HEK293 (cell line): ENCODE measurements at regions not wholly inside any gene's neighbourhood (a gene's known extent, or its start where the extent isn't known, plus 50 kb on each side); places are given as distances from the start of the nearest gene placed in this dataset.

ENCODE experiments used
- CTCF ChIA-PET: fragments of 350-600 bp; formaldehyde crosslinking; extraction: SDS; loops from one replicate; lab custom pipeline; 2021; ENCODE audit warnings: antibody characterized with exemption; lab: Yijun Ruan, JAX
- POLR2A ChIA-PET: fragments of 300-600 bp; formaldehyde crosslinking; extraction: SDS; loops from one replicate; lab custom pipeline; 2020; ENCODE audit warnings: antibody characterized with exemption, inconsistent platforms; lab: Yijun Ruan, JAX
- H3K27ac ChIP-seq: fragments of 200-500 bp; sonication (Bioruptor generic); 2 replicates; pipeline ENCODE4 v1.5.1; 2014; ENCODE audit warnings: low read depth, low read length, control low read depth, inconsistent platforms; ENCODE audit errors: extremely low read depth
- H3K36me3 ChIP-seq, 2 experiments: fragments of 200-500 bp in 1 of 2; sonication (Bioruptor generic) in 1 of 2; 1 replicate in 1 of 2; 2 replicates in 1 of 2; pipeline ENCODE4 v1.5.1; 2014 to 2017; ENCODE audit warnings: inconsistent platforms in 2 of 2, low read length in 2 of 2; ENCODE audit not compliant: control insufficient read depth in 2 of 2, insufficient read depth in 1 of 2
- H3K4me1 ChIP-seq: fragments of 200-500 bp; sonication (Bioruptor generic); 2 replicates; pipeline ENCODE4 v1.5.1; 2014; ENCODE audit warnings: mild to moderate bottlenecking, low read length, inconsistent platforms; ENCODE audit not compliant: control insufficient read depth, insufficient read depth
- H3K4me3 ChIP-seq: 2 replicates; pipeline ENCODE4 v1.5.1; 2011; ENCODE audit warnings: low read depth, mild to moderate bottlenecking, control low read depth, low read length, moderate library complexity
- H3K9me3 ChIP-seq: fragments of 200-500 bp; sonication (Bioruptor generic); 2 replicates; pipeline ENCODE4 v1.5.1; 2014; ENCODE audit warnings: low read depth, low read length, inconsistent platforms; ENCODE audit not compliant: control insufficient read depth, insufficient read depth
- GLIS2 ChIP-seq: fragments of 450-650 bp; formaldehyde crosslinking; IDR thresholded peaks from 2 replicates; pipeline ENCODE4 v1.5.1; 2016; ENCODE audit warnings: missing biosample characterization, missing genetic modification characterization
- HOXD13 ChIP-seq: sonication (generic); formaldehyde crosslinking; IDR thresholded peaks from 2 replicates; pipeline ENCODE4 v1.8.0; 2022; ENCODE audit warnings: missing genetic modification reagents, borderline replicate concordance
- MZF1 ChIP-seq: fragments of 450-650 bp; formaldehyde crosslinking; IDR thresholded peaks from 2 replicates; pipeline ENCODE4 v1.5.1; 2017; ENCODE audit warnings: missing biosample characterization, missing genetic modification characterization, borderline replicate concordance
- OSR2 ChIP-seq: fragments of 450-650 bp; formaldehyde crosslinking; IDR thresholded peaks from 2 replicates; pipeline ENCODE4 v1.5.1; 2016; ENCODE audit warnings: missing biosample characterization, missing genetic modification characterization
- SP3 ChIP-seq: fragments of 450-650 bp; formaldehyde crosslinking; IDR thresholded peaks from 2 replicates; pipeline ENCODE4 v1.5.1; 2016; ENCODE audit warnings: missing biosample characterization, missing genetic modification characterization
- ZBTB8A ChIP-seq: fragments of 450-650 bp; formaldehyde crosslinking; IDR thresholded peaks from 2 replicates; pipeline ENCODE4 v1.5.1; 2016; ENCODE audit warnings: missing biosample characterization, missing genetic modification characterization
- ZNF114 ChIP-seq: fragments of 450-650 bp; formaldehyde crosslinking; IDR thresholded peaks from 2 replicates; pipeline ENCODE4 v1.5.0; 2017; ENCODE audit warnings: missing biosample characterization, missing genetic modification characterization
- ZNF133 ChIP-seq: fragments of 450-650 bp; formaldehyde crosslinking; IDR thresholded peaks from 2 replicates; pipeline ENCODE4 v1.5.1; 2016; ENCODE audit warnings: missing biosample characterization, missing genetic modification characterization
- ZNF146 ChIP-seq: fragments of 450-650 bp; formaldehyde crosslinking; IDR thresholded peaks from 2 replicates; pipeline ENCODE4 v1.5.1; 2016; ENCODE audit warnings: missing biosample characterization, missing genetic modification characterization
- ZNF169 ChIP-seq: fragments of 450-650 bp; formaldehyde crosslinking; IDR thresholded peaks from 2 replicates; pipeline ENCODE4 v1.5.1; 2016; ENCODE audit warnings: missing biosample characterization, missing genetic modification characterization
- ZNF274 ChIP-seq, 2 experiments: fragments of 200-500 bp in 1 of 2; fragments of 450-650 bp in 1 of 2; sonication (Bioruptor generic) in 1 of 2; formaldehyde crosslinking in 1 of 2; IDR thresholded peaks; 2 replicates each; pipeline versions ENCODE4 v1.5.1 to v1.6.1; 2014 to 2016; ENCODE audit warnings: borderline replicate concordance in 1 of 2, inconsistent platforms in 1 of 2, low read length in 1 of 2, missing biosample characterization in 1 of 2, missing genetic modification characterization in 1 of 2
- ZNF514 ChIP-seq: fragments of 450-650 bp; formaldehyde crosslinking; IDR thresholded peaks from 2 replicates; pipeline ENCODE4 v1.5.1; 2016; ENCODE audit warnings: missing biosample characterization, missing genetic modification characterization
- ZNF521 ChIP-seq: fragments of 450-650 bp; formaldehyde crosslinking; IDR thresholded peaks from 2 replicates; pipeline ENCODE4 v1.5.1; 2017; ENCODE audit warnings: missing biosample characterization, mild to moderate bottlenecking, missing genetic modification characterization
- ZNF530 ChIP-seq: fragments of 450-650 bp; formaldehyde crosslinking; IDR thresholded peaks from 2 replicates; pipeline ENCODE4 v1.5.1; 2016; ENCODE audit warnings: low read depth, missing biosample characterization, missing genetic modification characterization
- ZNF561 ChIP-seq: fragments of 450-650 bp; IDR thresholded peaks from 2 replicates; pipeline ENCODE4 v1.5.1; 2018; ENCODE audit warnings: missing biosample characterization, missing genetic modification characterization, borderline replicate concordance
- ZNF664 ChIP-seq: fragments of 450-650 bp; formaldehyde crosslinking; IDR thresholded peaks from 2 replicates; pipeline ENCODE4 v1.5.1; 2016; ENCODE audit warnings: missing biosample characterization, missing genetic modification characterization
- TF ChIP-seq, protein P1 (sequence below): fragments of 450-650 bp; formaldehyde crosslinking; IDR thresholded peaks from 2 replicates; pipeline ENCODE4 v1.5.1; 2016; ENCODE audit warnings: missing biosample characterization, missing genetic modification characterization
- TF ChIP-seq, protein P2 (sequence below): fragments of 450-650 bp; formaldehyde crosslinking; IDR thresholded peaks from 2 replicates; pipeline ENCODE4 v1.5.1; 2016; ENCODE audit warnings: missing biosample characterization, missing genetic modification characterization
- TF ChIP-seq, protein P3 (sequence below): fragments of 450-650 bp; formaldehyde crosslinking; IDR thresholded peaks from 2 replicates; pipeline ENCODE4 v1.5.1; 2016; ENCODE audit warnings: missing biosample characterization, missing genetic modification characterization, borderline replicate concordance
- TF ChIP-seq, protein P4 (sequence below): fragments of 450-650 bp; formaldehyde crosslinking; IDR thresholded peaks from 2 replicates; pipeline ENCODE4 v1.5.1; 2016; ENCODE audit warnings: missing biosample characterization, missing genetic modification characterization
- TF ChIP-seq, protein P5 (sequence below): fragments of 450-650 bp; formaldehyde crosslinking; IDR thresholded peaks from 2 replicates; pipeline ENCODE4 v1.5.1; 2016; ENCODE audit warnings: missing biosample characterization, missing genetic modification characterization

DNA sequence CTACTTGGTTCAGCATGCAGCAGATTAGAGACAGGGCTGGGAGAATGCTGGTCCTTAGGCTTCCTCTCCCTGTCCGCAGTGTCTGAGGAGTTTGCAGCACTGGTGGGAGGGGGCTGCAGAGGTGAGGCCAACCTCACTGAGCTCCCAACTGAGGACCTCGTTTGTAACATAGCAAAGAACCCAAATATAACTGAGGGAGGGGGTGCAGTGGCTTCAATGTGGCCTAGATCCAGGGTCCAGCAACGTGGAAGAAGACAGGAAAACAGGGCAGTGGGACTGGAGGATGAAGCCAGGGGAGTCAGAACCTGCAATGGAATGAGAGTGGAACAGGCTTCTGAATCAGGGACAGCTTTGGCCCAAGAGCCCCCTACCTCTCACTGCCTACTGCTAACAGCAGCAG lies 84.3 kb upstream of the MAFB start (continued):
- TF ChIP-seq, protein P1, sequence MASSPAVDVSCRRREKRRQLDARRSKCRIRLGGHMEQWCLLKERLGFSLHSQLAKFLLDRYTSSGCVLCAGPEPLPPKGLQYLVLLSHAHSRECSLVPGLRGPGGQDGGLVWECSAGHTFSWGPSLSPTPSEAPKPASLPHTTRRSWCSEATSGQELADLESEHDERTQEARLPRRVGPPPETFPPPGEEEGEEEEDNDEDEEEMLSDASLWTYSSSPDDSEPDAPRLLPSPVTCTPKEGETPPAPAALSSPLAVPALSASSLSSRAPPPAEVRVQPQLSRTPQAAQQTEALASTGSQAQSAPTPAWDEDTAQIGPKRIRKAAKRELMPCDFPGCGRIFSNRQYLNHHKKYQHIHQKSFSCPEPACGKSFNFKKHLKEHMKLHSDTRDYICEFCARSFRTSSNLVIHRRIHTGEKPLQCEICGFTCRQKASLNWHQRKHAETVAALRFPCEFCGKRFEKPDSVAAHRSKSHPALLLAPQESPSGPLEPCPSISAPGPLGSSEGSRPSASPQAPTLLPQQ (tag by site-specific recombination) = no peak
- TF ChIP-seq HOXD13 = no peak

DNA sequence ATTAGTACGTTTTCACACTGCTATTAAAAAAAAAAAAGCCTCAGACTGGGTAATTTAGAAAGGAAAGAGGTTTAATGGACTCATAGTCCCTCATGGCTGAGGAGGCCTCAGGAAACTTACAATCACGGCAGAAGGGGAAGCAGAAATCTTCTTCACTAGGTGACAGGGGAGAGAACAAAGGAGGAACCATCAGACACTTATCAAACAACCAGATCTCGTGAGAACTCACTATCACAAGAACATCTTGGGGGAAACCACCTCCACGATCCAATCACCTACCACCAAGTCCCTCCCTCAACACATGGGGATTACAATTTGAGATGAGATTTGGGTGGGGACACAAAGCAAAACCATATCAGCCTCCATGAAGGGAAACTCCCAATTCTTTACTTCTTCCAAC lies 85.2 kb upstream of the MAFB start:
- no peak overlapping the region for H3K4me3 ChIP-seq
- TF ChIP-seq MZF1 (tag by site-specific recombination) = 0 out of 2 replicates have a peak, but pooled peaks have one; percentile 25
- TF ChIP-seq ZNF146 (tag by site-specific recombination) = no peak
- no peak for TF ChIP-seq SP3 (tag by site-specific recombination)
- TF ChIP-seq GLIS2 (tag by site-specific recombination) = no peak
- no peak for TF ChIP-seq ZNF530 (tag by site-specific recombination)
- no peak for TF ChIP-seq OSR2
- CTCF ChIA-PET = interaction anchor here (0.5 to 0.9 kb wide), 2 partner anchors 23 to 1616 kb away, joined by 3 read pairs; no protein-coding TSS in a partner anchor
- no peaks in the 10 kb centered on the region for H3K4me1 ChIP-seq
- no peak overlapping the region for H3K27ac ChIP-seq
- POLR2A ChIA-PET = no interaction called here
- H3K9me3 ChIP-seq = no peaks in the 10 kb centered on the region
- no peaks in the 10 kb centered on the region for H3K36me3 ChIP-seq

DNA sequence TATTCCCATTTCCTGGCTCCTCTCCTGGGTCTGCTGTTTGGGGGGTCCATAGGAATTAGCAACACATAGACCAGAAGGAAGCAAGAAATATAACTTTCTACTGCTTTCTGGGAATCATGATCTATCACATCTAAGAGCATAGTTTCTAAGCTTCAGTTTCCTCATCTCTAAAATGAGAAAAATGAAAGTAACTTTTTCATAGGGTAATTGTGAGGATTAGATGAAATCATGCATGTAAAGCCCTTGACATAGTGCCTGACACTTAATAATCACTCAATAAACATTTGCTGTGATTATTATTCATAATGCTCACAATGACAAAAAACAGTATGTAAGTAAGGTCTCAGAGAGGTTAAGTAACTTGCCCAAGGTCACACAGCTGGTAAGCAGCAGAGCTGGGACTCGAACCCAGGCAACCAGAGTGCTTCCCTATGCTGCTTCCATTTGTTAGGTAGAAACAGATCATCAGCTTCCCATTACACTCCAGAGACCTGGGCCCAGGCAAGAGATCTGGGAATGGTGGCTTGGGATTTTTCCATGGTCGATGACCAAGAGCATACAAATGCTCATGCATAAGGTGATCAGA lies 86.6 kb upstream of the MAFB start:
- CTCF ChIA-PET = interaction anchor here (1.6 to 2.3 kb wide), 2 partner anchors 34 to 170 kb away, joined by 5 to 7 read pairs; no protein-coding TSS in a partner anchor
- no peak for TF ChIP-seq ZNF664 (tag by site-specific recombination)
- TF ChIP-seq, protein P2, sequence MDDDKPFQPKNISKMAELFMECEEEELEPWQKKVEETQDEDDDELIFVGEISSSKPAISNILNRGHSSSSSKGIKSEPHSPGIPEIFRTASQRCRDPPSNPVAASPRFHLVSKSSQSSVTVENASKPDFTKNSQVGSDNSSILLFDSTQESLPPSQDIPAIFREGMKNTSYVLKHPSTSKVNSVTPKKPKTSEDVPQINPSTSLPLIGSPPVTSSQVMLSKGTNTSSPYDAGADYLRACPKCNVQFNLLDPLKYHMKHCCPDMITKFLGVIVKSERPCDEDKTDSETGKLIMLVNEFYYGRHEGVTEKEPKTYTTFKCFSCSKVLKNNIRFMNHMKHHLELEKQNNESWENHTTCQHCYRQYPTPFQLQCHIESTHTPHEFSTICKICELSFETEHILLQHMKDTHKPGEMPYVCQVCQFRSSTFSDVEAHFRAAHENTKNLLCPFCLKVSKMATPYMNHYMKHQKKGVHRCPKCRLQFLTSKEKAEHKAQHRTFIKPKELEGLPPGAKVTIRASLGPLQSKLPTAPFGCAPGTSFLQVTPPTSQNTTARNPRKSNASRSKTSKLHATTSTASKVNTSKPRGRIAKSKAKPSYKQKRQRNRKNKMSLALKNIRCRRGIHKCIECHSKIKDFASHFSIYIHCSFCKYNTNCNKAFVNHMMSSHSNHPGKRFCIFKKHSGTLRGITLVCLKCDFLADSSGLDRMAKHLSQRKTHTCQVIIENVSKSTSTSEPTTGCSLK (tag by site-specific recombination) = no peak
- no peak for TF ChIP-seq ZNF133 (tag by site-specific recombination)
- no peak for TF ChIP-seq ZBTB8A (tag by site-specific recombination)
- no peak for TF ChIP-seq ZNF114 (tag by site-specific recombination)
- no peak for TF ChIP-seq ZNF274 (IDR thresholded peaks at IDR 0.05; ENCODE audit: low read length)
- no peak for TF ChIP-seq ZNF274 (tag by site-specific recombination; IDR thresholded peaks at IDR 0.05; ENCODE audit: borderline replicate concordance)
- TF ChIP-seq, protein P3, sequence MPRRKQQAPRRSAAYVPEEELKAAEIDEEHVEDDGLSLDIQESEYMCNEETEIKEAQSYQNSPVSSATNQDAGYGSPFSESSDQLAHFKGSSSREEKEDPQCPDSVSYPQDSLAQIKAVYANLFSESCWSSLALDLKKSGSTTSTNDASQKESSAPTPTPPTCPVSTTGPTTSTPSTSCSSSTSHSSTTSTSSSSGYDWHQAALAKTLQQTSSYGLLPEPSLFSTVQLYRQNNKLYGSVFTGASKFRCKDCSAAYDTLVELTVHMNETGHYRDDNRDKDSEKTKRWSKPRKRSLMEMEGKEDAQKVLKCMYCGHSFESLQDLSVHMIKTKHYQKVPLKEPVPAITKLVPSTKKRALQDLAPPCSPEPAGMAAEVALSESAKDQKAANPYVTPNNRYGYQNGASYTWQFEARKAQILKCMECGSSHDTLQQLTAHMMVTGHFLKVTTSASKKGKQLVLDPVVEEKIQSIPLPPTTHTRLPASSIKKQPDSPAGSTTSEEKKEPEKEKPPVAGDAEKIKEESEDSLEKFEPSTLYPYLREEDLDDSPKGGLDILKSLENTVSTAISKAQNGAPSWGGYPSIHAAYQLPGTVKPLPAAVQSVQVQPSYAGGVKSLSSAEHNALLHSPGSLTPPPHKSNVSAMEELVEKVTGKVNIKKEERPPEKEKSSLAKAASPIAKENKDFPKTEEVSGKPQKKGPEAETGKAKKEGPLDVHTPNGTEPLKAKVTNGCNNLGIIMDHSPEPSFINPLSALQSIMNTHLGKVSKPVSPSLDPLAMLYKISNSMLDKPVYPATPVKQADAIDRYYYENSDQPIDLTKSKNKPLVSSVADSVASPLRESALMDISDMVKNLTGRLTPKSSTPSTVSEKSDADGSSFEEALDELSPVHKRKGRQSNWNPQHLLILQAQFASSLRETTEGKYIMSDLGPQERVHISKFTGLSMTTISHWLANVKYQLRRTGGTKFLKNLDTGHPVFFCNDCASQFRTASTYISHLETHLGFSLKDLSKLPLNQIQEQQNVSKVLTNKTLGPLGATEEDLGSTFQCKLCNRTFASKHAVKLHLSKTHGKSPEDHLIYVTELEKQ (tag by site-specific recombination) = no peak
- no peak for TF ChIP-seq ZNF169 (tag by site-specific recombination)
- TF ChIP-seq, protein P4, sequence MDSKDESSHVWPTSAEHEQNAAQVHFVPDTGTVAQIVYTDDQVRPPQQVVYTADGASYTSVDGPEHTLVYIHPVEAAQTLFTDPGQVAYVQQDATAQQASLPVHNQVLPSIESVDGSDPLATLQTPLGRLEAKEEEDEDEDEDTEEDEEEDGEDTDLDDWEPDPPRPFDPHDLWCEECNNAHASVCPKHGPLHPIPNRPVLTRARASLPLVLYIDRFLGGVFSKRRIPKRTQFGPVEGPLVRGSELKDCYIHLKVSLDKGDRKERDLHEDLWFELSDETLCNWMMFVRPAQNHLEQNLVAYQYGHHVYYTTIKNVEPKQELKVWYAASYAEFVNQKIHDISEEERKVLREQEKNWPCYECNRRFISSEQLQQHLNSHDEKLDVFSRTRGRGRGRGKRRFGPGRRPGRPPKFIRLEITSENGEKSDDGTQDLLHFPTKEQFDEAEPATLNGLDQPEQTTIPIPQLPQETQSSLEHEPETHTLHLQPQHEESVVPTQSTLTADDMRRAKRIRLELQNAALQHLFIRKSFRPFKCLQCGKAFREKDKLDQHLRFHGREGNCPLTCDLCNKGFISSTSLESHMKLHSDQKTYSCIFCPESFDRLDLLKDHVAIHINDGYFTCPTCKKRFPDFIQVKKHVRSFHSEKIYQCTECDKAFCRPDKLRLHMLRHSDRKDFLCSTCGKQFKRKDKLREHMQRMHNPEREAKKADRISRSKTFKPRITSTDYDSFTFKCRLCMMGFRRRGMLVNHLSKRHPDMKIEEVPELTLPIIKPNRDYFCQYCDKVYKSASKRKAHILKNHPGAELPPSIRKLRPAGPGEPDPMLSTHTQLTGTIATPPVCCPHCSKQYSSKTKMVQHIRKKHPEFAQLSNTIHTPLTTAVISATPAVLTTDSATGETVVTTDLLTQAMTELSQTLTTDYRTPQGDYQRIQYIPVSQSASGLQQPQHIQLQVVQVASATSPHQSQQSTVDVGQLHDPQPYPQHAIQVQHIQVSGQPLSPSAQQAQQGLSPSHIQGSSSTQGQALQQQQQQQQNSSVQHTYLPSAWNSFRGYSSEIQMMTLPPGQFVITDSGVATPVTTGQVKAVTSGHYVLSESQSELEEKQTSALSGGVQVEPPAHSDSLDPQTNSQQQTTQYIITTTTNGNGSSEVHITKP (tag by site-specific recombination) = no peak
- no peak for TF ChIP-seq ZNF521 (tag by site-specific recombination)
- TF ChIP-seq ZNF514 (tag by site-specific recombination) = no peak
- TF ChIP-seq ZNF561 (tag by site-specific recombination) = no peak
- TF ChIP-seq, protein P5, sequence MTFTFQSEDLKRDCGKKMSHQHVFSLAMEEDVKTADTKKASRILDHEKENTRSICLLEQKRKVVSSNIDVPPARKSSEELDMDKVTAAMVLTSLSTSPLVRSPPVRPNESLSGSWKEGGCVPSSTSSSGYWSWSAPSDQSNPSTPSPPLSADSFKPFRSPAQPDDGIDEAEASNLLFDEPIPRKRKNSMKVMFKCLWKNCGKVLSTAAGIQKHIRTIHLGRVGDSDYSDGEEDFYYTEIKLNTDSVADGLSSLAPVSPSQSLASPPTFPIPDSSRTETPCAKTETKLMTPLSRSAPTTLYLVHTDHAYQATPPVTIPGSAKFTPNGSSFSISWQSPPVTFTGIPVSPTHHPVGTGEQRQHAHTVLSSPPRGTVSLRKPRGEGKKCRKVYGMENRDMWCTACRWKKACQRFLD (tag by site-specific recombination) = no peak
- no peak for TF ChIP-seq MZF1 (tag by site-specific recombination)
- no peak overlapping the region for H3K27ac ChIP-seq
- no peaks in the 10 kb centered on the region for H3K4me1 ChIP-seq
- POLR2A ChIA-PET = no interaction called here
- no peak overlapping the region for H3K4me3 ChIP-seq
- no peaks in the 10 kb centered on the region for H3K36me3 ChIP-seq
- no peaks in the 10 kb centered on the region for H3K9me3 ChIP-seq
